H9 (cell line): ENCODE measurements at regions not wholly inside any gene's neighbourhood (a gene's known extent, or its start where the extent isn't known, plus 50 kb on each side); places are given as distances from the start of the nearest gene placed in this dataset.

Experiments
- DNase-seq: peaks from one replicate; pipeline ENCODE4 v3.0.0-alpha.2; 2017
- H2AFZ ChIP-seq: one replicate; pipeline ENCODE4 v1.6.1; 2013; ENCODE audit warnings: mild to moderate bottlenecking, low read length, control low read depth, moderate library complexity
- H2AK5ac ChIP-seq: 2 replicates; pipeline ENCODE4 v1.6.1; 2013; ENCODE audit warnings: low read length, control low read depth, mixed read lengths; ENCODE audit not compliant: insufficient read length
- H2BK120ac ChIP-seq: one replicate; pipeline ENCODE4 v1.6.1; 2013; ENCODE audit warnings: low read depth, mild to moderate bottlenecking, low read length, control low read depth, inconsistent platforms; ENCODE audit not compliant: poor library complexity, severe bottlenecking
- H2BK12ac ChIP-seq: 2 replicates; pipeline ENCODE4 v1.6.1; 2013; ENCODE audit warnings: low read length, control low read depth, mixed read lengths, low read depth; ENCODE audit not compliant: insufficient read length
- H2BK15ac ChIP-seq: 2 replicates; pipeline ENCODE4 v1.6.1; 2013; ENCODE audit warnings: low read depth, low read length, control low read depth
- H2BK20ac ChIP-seq: one replicate; pipeline ENCODE4 v1.6.1; 2013; ENCODE audit warnings: low read depth, mild to moderate bottlenecking, low read length, control low read depth, inconsistent platforms; ENCODE audit not compliant: poor library complexity, severe bottlenecking
- H2BK5ac ChIP-seq: 2 replicates; pipeline ENCODE4 v1.6.1; 2013; ENCODE audit warnings: low read length, control low read depth, mixed read lengths; ENCODE audit not compliant: insufficient read length
- H3K14ac ChIP-seq: 2 replicates; pipeline ENCODE4 v1.6.1; 2013; ENCODE audit warnings: low read length, control low read depth; ENCODE audit not compliant: insufficient read depth
- H3K18ac ChIP-seq: 2 replicates; pipeline ENCODE4 v1.6.1; 2013; ENCODE audit warnings: low read depth, mild to moderate bottlenecking, mixed read lengths, low read length, control low read depth; ENCODE audit not compliant: insufficient read length
- H3K23ac ChIP-seq: 2 replicates; pipeline ENCODE4 v1.6.1; 2013; ENCODE audit warnings: low read length, control low read depth, mixed read lengths, low read depth; ENCODE audit not compliant: insufficient read length
- H3K23me2 ChIP-seq: 2 replicates; pipeline ENCODE4 v1.6.1; 2013; ENCODE audit warnings: low read depth, mild to moderate bottlenecking, mixed read lengths, low read length, control low read depth; ENCODE audit not compliant: insufficient read length, poor library complexity, severe bottlenecking
- H3K27ac ChIP-seq: 2 replicates; pipeline ENCODE4 v1.5.1; 2013; ENCODE audit warnings: low read length, control low read depth, mixed read lengths, low read depth; ENCODE audit not compliant: insufficient read length
- H3K27me3 ChIP-seq: 2 replicates; pipeline ENCODE4 v1.6.1; 2013; ENCODE audit warnings: low read length, control low read depth, inconsistent platforms; ENCODE audit not compliant: insufficient read depth
- H3K4ac ChIP-seq: 2 replicates; pipeline ENCODE4 v1.6.1; 2013; ENCODE audit warnings: low read depth, mild to moderate bottlenecking, control low read depth, inconsistent platforms, low read length, moderate library complexity
- H3K4me1 ChIP-seq: 2 replicates; pipeline ENCODE4 v1.6.1; 2013; ENCODE audit warnings: low read length, control low read depth, inconsistent platforms; ENCODE audit not compliant: insufficient read depth
- H3K4me2 ChIP-seq: 2 replicates; pipeline ENCODE4 v1.6.1; 2013; ENCODE audit warnings: low read length, control low read depth, mixed read lengths; ENCODE audit not compliant: insufficient read length, insufficient read depth
- H3K56ac ChIP-seq: 2 replicates; pipeline ENCODE4 v1.6.1; 2013; ENCODE audit warnings: low read depth, mild to moderate bottlenecking, mixed read lengths, low read length, control low read depth; ENCODE audit not compliant: insufficient read length
- H3K79me1 ChIP-seq: 2 replicates; pipeline ENCODE4 v1.6.1; 2013; ENCODE audit warnings: low read depth, mild to moderate bottlenecking, moderate library complexity, low read length, control low read depth, inconsistent platforms; ENCODE audit not compliant: insufficient read depth, poor library complexity, severe bottlenecking
- H3K79me2 ChIP-seq: 2 replicates; pipeline ENCODE4 v1.6.1; 2013; ENCODE audit warnings: low read length, control low read depth, inconsistent platforms; ENCODE audit not compliant: insufficient read depth
- H3K9ac ChIP-seq: 2 replicates; pipeline ENCODE4 v1.6.1; 2013; ENCODE audit warnings: low read length, control low read depth, mixed read lengths; ENCODE audit not compliant: insufficient read length; ENCODE audit errors: extremely low read depth
- H3K9me3 ChIP-seq: one replicate; pipeline ENCODE4 v1.6.1; 2013; ENCODE audit warnings: low read depth, low read length, inconsistent platforms; ENCODE audit not compliant: control insufficient read depth
- H3T11ph ChIP-seq: one replicate; pipeline ENCODE4 v1.6.1; 2013; ENCODE audit warnings: mild to moderate bottlenecking, low read length, control low read depth, inconsistent platforms
- H4K20me1 ChIP-seq: one replicate; pipeline ENCODE4 v1.6.1; 2013; ENCODE audit not compliant: control insufficient read depth, insufficient read length, insufficient read depth
- H4K5ac ChIP-seq: 2 replicates; pipeline ENCODE4 v1.6.1; 2013; ENCODE audit warnings: low read depth, mild to moderate bottlenecking, mixed read lengths, low read length, control low read depth; ENCODE audit not compliant: insufficient read length
- H4K8ac ChIP-seq: replicated peaks from 2 replicates; pipeline ENCODE4 v1.6.1; 2013; ENCODE audit warnings: low read length, control low read depth, mixed read lengths, low read depth; ENCODE audit not compliant: insufficient read length
- H4K91ac ChIP-seq: 2 replicates; pipeline ENCODE4 v1.6.1; 2013; ENCODE audit warnings: low read depth, mild to moderate bottlenecking, moderate library complexity, mixed read lengths, low read length, control low read depth; ENCODE audit not compliant: insufficient read length
- H3K27ac Mint-ChIP-seq, 3 experiments: 2 replicates in 2 of 3; 3 replicates in 1 of 3; pipeline ENCODE4 v1.8.0; 2020 to 2021; ENCODE audit warnings: mixed read lengths in 3 of 3, mild to moderate bottlenecking in 1 of 3, moderate library complexity in 1 of 3
- H3K27me3 Mint-ChIP-seq: 2 replicates; pipeline ENCODE4 v1.8.0; 2021; ENCODE audit warnings: low read depth, mild to moderate bottlenecking, moderate library complexity, mixed read lengths
- H3K36me3 Mint-ChIP-seq, 3 experiments: 2 replicates in 2 of 3; 3 replicates in 1 of 3; pipeline ENCODE4 v1.8.0; 2020 to 2021; ENCODE audit warnings: low read depth in 3 of 3, mixed read lengths in 3 of 3; ENCODE audit not compliant: insufficient read depth in 1 of 3
- H3K4me1 Mint-ChIP-seq, 2 experiments: 2 replicates each; pipeline ENCODE4 v1.8.0; 2020; ENCODE audit warnings: mixed read lengths in 2 of 2
- H3K4me3 Mint-ChIP-seq, 2 experiments: 2 replicates in 1 of 2; 3 replicates in 1 of 2; pipeline ENCODE4 v1.8.0; 2020 to 2021; ENCODE audit warnings: mild to moderate bottlenecking in 2 of 2, mixed read lengths in 2 of 2, moderate library complexity in 1 of 2
- H3K9me3 Mint-ChIP-seq, 2 experiments: 2 replicates in 1 of 2; 3 replicates in 1 of 2; pipeline ENCODE4 v1.8.0; 2020; ENCODE audit warnings: mild to moderate bottlenecking in 2 of 2, mixed read lengths in 2 of 2, moderate library complexity in 1 of 2
- CTCF ChIP-seq: fragments of 200-600 bp; sonication (generic); conservative IDR thresholded peaks from 3 replicates; pipeline ENCODE4 v1.8.0; 2021; ENCODE audit warnings: antibody characterized with exemption, mild to moderate bottlenecking
- WGBS: extraction: QIAGEN DNeasy Blood & Tissue Kit; methylation state at CpG from one replicate; pipeline ENCODE4 v1.1.7; 2013; ENCODE audit warnings: missing lambda C conversion rate, low lambda C conversion rate, mixed read lengths; ENCODE audit not compliant: insufficient read length; ENCODE audit errors: extremely low coverage; 5-methylcytosine and 5-hydroxymethylcytosine counted together

DNA sequence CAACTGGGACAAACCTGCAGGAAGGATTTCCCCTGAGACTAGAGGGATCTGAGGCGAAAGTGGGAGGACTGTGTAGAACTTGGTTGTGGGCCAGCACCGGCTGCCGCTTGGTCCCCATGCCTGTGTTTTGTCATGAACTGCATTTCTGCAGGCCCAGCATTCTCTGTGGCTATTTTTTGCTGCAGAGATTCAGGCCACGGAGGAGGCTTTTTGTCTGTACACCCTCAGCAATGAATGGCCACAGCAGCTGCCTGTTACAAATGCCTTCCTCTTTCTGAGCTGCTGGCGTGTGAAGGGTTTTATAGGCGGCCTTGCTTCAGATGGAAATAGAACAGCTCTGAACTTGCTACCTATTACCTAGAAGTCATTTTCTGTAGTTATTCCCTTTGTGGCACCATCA is 164.4 kb downstream of the SH2D4B start:
- H3K27me3 Mint-ChIP-seq = no peaks in the 10 kb centered on the region
- H3K9me3 Mint-ChIP-seq = no peaks in the 10 kb centered on the region; a peak in 1 of 5 replicates
- Histone ChIP-seq H3K56ac (no peak overlapping the region), H3K18ac (no peak overlapping the region), H2AFZ (no peak overlapping the region), H3K23me2 (no peaks in the 10 kb centered on the region), H2BK120ac (no peak overlapping the region), H4K5ac (no peak overlapping the region), H3K14ac (no peak overlapping the region), H3K4me1 (no peaks in the 10 kb centered on the region), H3K4me2 (no peak overlapping the region), H3K23ac (no peak overlapping the region), H3K4ac (no peak overlapping the region), H3K9ac (no peak overlapping the region), H2BK15ac (no peak overlapping the region), H4K20me1 (no peaks in the 10 kb centered on the region), H2AK5ac (no peak overlapping the region), H4K91ac (no peak overlapping the region), H3K79me1 (no peaks in the 10 kb centered on the region), H4K8ac (no peak overlapping the region), H2BK20ac (no peak overlapping the region), H2BK12ac (no peak overlapping the region), H3K9me3 (no peaks in the 10 kb centered on the region), H3K27me3 (no peaks in the 10 kb centered on the region), H3T11ph (no peak overlapping the region), H2BK5ac (no peak overlapping the region), H3K79me2 (no peaks in the 10 kb centered on the region), H3K27ac (no peak overlapping the region)
- no peaks in the 10 kb centered on the region for H3K36me3 Mint-ChIP-seq
- H3K4me1 Mint-ChIP-seq = peaks cover 7 to 9% of the 10 kb centered on the region in 2 experiments; a peak in 2 of 4 replicates
- no peak overlapping the region for H3K4me3 Mint-ChIP-seq
- no peak for DNase-seq
- no peak overlapping the region for H3K27ac Mint-ChIP-seq
- TF ChIP-seq CTCF = no peak
- WGBS = no CpG with 5 or more reads among the region's 6 CpGs
